Panc1 (cell line): ENCODE measurements at regions not wholly inside any gene's neighbourhood (a gene's known extent, or its start where the extent isn't known, plus 50 kb on each side); places are given as distances from the start of the nearest gene placed in this dataset.

Experiments used
- ATAC-seq: fragments of 200-7000 bp; cut with Tn5 transposase; 2 replicates; pipeline ENCODE4 v1.9.1; 2020; ENCODE audit warnings: mild to moderate bottlenecking, moderate library complexity
- BruUV-seq: library from RNA; stranded (reverse); fragments of 400-500 nt; replicated peaks from 2 replicates; lab custom pipeline; 2021; lab: Mats Ljungman, UMichigan
- CTCF ChIA-PET: fragments of 300-600 bp; sonication (Branson Sonifier 250); formaldehyde crosslinking; loops from one replicate; lab custom pipeline; 2022; ENCODE audit warnings: antibody characterized with exemption; lab: Charles Lee
- POLR2A ChIA-PET: fragments of 300-600 bp; sonication (Branson Sonifier 250); formaldehyde crosslinking; loops from one replicate; lab custom pipeline; 2022; ENCODE audit warnings: antibody characterized with exemption; lab: Charles Lee
- DNase-seq: peaks from one replicate; pipeline ENCODE4 v3.0.0-alpha.2; 2010; ENCODE audit warnings: low read depth, low spot score
- H3K27ac ChIP-seq: 2 replicates; pipeline ENCODE4 v1.5.1; 2011; ENCODE audit warnings: mild to moderate bottlenecking, low read length, inconsistent platforms
- H3K27me3 ChIP-seq: fragments of 200-500 bp; sonication (Bioruptor generic); 2 replicates; pipeline ENCODE4 v1.6.0; 2014; ENCODE audit warnings: low read length, inconsistent platforms; ENCODE audit not compliant: control insufficient read depth, insufficient read depth
- H3K36me3 ChIP-seq: fragments of 200-500 bp; sonication (Bioruptor generic); 2 replicates; pipeline ENCODE4 v1.5.1; 2014; ENCODE audit warnings: inconsistent platforms, mild to moderate bottlenecking, low read length, moderate library complexity; ENCODE audit not compliant: control insufficient read depth, insufficient read depth
- H3K4me1 ChIP-seq: 2 replicates; pipeline ENCODE4 v1.5.1; 2011; ENCODE audit warnings: inconsistent platforms, mild to moderate bottlenecking, low read length, moderate library complexity; ENCODE audit not compliant: control insufficient read depth, insufficient read depth
- H3K4me3 ChIP-seq, 2 experiments: 2 replicates each; pipeline ENCODE4 v1.5.1; 2011 to 2012; ENCODE audit warnings: low read depth in 2 of 2, low read length in 2 of 2, mild to moderate bottlenecking in 2 of 2, inconsistent platforms in 1 of 2, moderate library complexity in 1 of 2
- H3K9me3 ChIP-seq: fragments of 200-500 bp; sonication (Bioruptor generic); 2 replicates; pipeline ENCODE4 v1.5.1; 2014; ENCODE audit warnings: low read depth, mild to moderate bottlenecking, inconsistent platforms, low read length, moderate library complexity; ENCODE audit not compliant: control insufficient read depth, insufficient read depth
- CTCF ChIP-seq: fragments of 450-650 bp; IDR thresholded peaks from 2 replicates; pipeline ENCODE4 v1.5.1; 2017; ENCODE audit warnings: mild to moderate bottlenecking
- POLR2AphosphoS5 ChIP-seq: IDR thresholded peaks from 2 replicates; pipeline ENCODE4 v1.6.1; 2012; ENCODE audit warnings: mild to moderate bottlenecking, low read depth, low read length, moderate library complexity
- SIN3A ChIP-seq: IDR thresholded peaks from 2 replicates; pipeline ENCODE4 v1.6.1; 2012; ENCODE audit warnings: low read depth, mild to moderate bottlenecking, low read length, moderate library complexity, borderline replicate concordance; ENCODE audit not compliant: insufficient read depth
- TCF7L2 ChIP-seq: IDR thresholded peaks from 2 replicates; pipeline ENCODE4 v1.6.1; 2011; ENCODE audit warnings: mild to moderate bottlenecking, low read depth, low read length, inconsistent platforms
- in situ Hi-C: cut with HindIII; loops from 2 replicates; pipeline ENCODE4 v1.10.0; 2016; ENCODE audit warnings: low sequenced_read_pairs, low pct_unique_long_range_greater_than_20kb
- intact Hi-C: fragments of 100-400 bp; cut with micrococcal nuclease; formaldehyde crosslinking; loops from one replicate; pipeline ENCODE4 v1.10.0; 2022; ENCODE audit not compliant: unreplicated experiment
- TF ChIP-seq, protein P1 (sequence below), 2 experiments: IDR thresholded peaks; 2 replicates each; pipeline ENCODE4 v1.6.1; 2011 to 2012; ENCODE audit warnings: low read depth in 2 of 2, control low read depth in 1 of 2, low read length in 1 of 2, mild to moderate bottlenecking in 1 of 2, moderate library complexity in 1 of 2; ENCODE audit not compliant: insufficient read depth in 1 of 2

DNA sequence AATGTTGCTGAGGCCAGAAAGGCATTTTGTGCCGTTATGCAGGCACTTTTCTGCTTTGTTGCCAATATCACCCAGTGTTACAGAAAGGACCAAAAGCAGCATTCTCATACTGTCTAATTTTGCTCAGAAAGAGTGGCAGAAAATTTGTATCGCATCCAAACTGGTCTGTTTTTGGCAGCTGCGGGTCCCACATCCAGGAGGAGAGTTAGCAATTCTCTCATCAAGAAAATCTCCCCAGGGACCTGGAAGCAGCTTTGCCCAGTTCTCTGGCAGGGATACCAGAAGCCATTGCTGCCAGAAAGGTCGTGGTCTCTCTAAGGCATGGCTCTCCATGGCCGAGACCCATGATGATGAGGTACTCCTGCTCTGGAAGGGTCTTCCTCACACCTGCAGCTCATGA, 489.2 kb upstream of the ZMIZ1 start:
- TF ChIP-seq CTCF: no peak
- H3K36me3 ChIP-seq: no peaks in the 10 kb centered on the region
- no peaks in the 10 kb centered on the region for H3K9me3 ChIP-seq
- in situ Hi-C loops (no loop called here), intact Hi-C loops (no loop called here)
- ChIA-PET POLR2A (no interaction called here), CTCF (no interaction called here)
- no peak overlapping the region for H3K4me3 ChIP-seq
- no peaks in the 10 kb centered on the region for H3K4me1 ChIP-seq
- H3K27ac ChIP-seq: no peak overlapping the region
- DNase-seq (no peak), ATAC-seq (no peak)
- peaks cover 8% of the 10 kb centered on the region; the same call in 1 of the 2 replicates for H3K27me3 ChIP-seq
- no TSS peak for BruUV-seq

GRCh38 chr10:78579995-78580394, 488.8 kb upstream of the ZMIZ1 start:
- no TSS peak for BruUV-seq
- in situ Hi-C loops: no loop called here

More at GRCh38 chr10:78579995-78580394, 488.8 kb upstream of the ZMIZ1 start:
- Histone ChIP-seq H3K27me3 (peaks cover 8% of the 10 kb centered on the region; the same call in 1 of the 2 replicates), H3K4me1 (no peaks in the 10 kb centered on the region), H3K9me3 (no peaks in the 10 kb centered on the region), H3K4me3 (no peak overlapping the region), H3K36me3 (no peaks in the 10 kb centered on the region), H3K27ac (no peak overlapping the region)
- ChIA-PET CTCF (no interaction called here), POLR2A (no interaction called here)
- TF ChIP-seq TCF7L2: no peak
- TF ChIP-seq, protein P1, sequence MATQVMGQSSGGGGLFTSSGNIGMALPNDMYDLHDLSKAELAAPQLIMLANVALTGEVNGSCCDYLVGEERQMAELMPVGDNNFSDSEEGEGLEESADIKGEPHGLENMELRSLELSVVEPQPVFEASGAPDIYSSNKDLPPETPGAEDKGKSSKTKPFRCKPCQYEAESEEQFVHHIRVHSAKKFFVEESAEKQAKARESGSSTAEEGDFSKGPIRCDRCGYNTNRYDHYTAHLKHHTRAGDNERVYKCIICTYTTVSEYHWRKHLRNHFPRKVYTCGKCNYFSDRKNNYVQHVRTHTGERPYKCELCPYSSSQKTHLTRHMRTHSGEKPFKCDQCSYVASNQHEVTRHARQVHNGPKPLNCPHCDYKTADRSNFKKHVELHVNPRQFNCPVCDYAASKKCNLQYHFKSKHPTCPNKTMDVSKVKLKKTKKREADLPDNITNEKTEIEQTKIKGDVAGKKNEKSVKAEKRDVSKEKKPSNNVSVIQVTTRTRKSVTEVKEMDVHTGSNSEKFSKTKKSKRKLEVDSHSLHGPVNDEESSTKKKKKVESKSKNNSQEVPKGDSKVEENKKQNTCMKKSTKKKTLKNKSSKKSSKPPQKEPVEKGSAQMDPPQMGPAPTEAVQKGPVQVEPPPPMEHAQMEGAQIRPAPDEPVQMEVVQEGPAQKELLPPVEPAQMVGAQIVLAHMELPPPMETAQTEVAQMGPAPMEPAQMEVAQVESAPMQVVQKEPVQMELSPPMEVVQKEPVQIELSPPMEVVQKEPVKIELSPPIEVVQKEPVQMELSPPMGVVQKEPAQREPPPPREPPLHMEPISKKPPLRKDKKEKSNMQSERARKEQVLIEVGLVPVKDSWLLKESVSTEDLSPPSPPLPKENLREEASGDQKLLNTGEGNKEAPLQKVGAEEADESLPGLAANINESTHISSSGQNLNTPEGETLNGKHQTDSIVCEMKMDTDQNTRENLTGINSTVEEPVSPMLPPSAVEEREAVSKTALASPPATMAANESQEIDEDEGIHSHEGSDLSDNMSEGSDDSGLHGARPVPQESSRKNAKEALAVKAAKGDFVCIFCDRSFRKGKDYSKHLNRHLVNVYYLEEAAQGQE (IDR thresholded peaks at IDR 0.05; ENCODE audit: insufficient read depth in 1 of 2, low read depth in 2 of 2, low read length in 1 of 2): no peak
- no peak for TF ChIP-seq POLR2AphosphoS5
- no peak for TF ChIP-seq CTCF
- TF ChIP-seq SIN3A: no peak
- no peak for ATAC-seq
- no peak for DNase-seq
- intact Hi-C loops: no loop called here
